NAMALWA (cell line): ENCODE measurements at regions not wholly inside any gene's neighbourhood (a gene's known extent, or its start where the extent isn't known, plus 50 kb on each side); places are given as distances from the start of the nearest gene placed in this dataset.

ENCODE experiments used
- DNase-seq: peaks from one replicate; pipeline ENCODE4 v3.0.0-alpha.2; 2015; ENCODE audit warnings: low spot score

DNA sequence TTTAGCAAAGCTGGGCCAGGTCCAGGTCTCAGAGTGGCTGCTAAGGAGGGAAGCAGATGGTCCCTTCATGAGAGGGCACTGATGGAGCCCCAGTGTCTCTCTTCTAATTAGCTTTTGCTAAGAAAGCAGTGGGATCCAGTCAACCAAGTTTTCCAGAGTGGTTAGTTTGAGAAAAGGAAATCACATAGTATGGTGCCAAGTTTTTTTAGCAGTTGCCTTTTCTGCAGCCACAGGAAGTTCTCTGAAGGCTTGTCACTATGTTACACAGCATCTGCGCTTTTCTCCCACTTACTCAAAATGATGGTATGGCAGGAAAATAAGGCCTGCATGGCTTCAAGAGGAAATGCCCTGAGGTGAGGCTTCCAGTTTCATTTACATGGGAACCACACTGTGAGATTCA lies 331.5 kb upstream of the ZNF462 start:
- no peak for DNase-seq

DNA sequence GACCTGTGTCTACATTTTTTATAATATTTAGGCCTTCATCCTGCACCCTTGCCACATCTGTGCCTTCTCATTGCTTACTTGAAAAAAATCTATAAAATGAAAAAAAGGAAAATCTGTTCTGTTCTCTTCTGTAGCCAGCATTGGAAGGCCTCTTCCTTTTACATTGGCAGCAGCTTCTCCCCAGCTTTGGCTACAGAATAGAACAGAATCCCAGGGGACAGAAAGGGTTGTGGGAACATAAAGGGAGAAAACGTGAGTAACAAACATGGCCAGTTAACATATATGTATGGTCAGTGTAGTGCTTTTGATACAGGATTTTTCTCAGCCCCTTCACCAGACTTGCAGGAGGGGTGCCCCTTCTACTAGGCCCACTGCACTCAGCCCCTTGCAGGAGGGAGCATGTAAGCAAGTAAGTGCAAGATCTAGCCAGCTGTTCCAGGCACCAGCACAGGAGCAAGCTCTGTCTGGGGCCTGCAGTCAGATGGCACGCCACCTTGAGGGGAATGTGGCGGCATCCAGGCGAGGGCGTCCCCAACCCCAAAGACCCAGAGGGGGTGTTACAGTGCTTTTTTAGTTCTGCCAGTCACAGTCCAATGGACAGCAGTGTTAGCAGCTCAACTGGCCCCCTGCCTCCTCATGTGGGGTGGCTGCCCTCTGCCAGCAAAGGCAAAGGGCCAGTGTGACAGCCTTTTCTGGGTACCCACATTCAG lies 330.5 kb upstream of the ZNF462 start:
- no peak for DNase-seq

DNA sequence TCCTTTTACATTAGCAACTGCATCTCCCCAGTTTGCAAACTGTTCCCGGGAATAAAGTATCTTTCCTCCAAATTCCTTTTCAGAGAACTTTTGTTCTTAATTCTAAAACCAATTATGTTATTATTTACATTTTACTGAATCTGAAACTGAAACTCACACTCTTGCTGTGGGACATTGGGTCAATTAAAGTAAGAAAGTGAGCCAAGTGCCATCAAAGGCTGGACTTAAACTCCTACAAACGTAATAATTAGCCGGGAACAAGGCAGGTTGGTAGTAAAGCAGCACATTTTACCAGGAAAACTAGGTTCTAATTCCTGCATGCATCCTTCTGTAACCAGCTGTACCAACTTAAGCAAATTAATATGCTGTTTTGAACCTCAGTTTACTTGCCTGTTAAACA lies 328.2 kb upstream of the ZNF462 start:
- no peak for DNase-seq

- no peak for DNase-seq
These were observed 327.5 kb upstream of the ZNF462 start for GRCh38 chr9:106535439-106535838.

DNA sequence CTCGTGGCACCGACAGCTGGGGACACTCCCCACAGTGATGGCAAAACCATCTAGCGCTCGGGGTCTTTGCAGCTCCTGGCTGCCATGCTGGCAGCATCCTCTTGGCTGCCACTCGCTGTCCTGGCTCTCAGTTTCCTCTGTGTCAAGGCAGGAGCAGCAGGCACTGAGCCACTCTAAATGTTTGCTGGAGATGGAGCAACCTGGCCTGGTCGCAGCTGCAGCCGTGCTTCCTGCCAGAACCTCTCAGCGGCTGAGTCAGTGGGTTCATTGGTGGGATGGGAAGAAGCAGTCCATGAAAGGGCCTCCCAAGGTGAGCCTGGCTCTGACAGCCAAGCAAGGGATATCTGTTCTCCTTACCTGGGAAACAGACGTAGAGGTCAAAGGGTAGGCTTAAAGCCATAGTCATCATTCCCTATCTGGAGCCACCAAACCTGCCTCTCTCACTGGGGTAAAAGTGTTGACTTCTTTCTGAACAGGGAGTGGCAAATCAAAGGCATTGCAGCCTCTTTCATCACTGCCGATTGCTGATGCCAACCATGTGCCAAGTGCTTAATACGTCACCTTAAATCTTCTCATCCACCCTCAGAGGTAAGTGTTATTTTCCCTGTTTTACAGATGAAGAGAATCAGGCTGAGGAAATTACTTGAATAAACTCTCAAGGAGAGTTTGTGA lies 304.8 kb upstream of the ZNF462 start:
- no peak for DNase-seq

GRCh38 chr9:106560540-106560939 lies 302.4 kb upstream of the ZNF462 start:
- peak; percentile 26 for DNase-seq

- no peak for DNase-seq
These were observed 287.1 kb upstream of the ZNF462 start for GRCh38 chr9:106575823-106576222.

DNA sequence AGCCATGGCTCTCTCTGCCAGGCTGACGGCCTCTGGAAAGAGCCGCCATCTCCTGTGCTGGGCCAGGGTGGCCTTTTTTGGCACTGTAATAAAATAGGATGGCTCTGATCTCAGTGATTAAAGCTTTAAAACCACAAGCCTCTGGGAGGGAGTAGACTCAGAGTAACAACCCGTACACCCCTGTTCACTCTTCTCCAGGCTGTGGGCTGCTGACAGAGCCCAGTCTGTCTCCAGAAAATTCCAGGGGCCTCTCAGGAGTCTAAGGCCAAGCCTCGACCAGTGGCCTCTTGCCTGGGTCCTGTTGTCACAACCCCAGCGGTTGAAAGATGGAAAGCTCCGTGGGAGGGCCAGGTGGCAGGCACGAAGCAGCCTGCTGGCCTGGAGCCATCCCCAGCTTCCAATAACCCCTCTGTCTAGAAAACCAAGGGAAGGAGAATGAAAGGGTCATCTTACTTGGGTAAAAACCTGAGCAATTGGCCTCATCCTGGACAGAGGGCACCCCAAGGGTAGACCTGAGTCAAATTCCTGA lies 286.7 kb upstream of the ZNF462 start:
- no peak for DNase-seq

GRCh38 chr9:106577121-106577520 lies 285.8 kb upstream of the ZNF462 start:
- DNase-seq, result no peak

DNA sequence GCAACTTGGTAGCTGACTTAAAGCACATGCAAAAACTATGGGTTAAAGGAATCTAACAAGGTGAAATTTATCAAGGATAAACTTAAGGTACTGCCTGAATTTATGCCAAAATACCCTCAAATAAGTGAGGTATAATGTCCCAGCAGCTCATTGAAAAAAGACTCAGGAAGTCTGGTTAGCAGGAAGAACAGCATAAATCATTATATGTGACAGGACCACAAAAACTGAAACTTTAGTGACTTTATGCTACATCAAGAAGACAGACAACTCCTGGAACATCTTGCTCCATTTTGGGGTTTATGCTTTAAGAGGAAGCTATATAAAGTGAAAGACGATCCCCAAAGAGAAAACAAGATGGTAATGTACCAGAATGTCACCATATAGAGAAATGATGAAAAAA lies 282.4 kb upstream of the ZNF462 start:
- no peak for DNase-seq

GRCh38 chr9:106581973-106582372 lies 281.0 kb upstream of the ZNF462 start:
- DNase-seq, result no peak

DNA sequence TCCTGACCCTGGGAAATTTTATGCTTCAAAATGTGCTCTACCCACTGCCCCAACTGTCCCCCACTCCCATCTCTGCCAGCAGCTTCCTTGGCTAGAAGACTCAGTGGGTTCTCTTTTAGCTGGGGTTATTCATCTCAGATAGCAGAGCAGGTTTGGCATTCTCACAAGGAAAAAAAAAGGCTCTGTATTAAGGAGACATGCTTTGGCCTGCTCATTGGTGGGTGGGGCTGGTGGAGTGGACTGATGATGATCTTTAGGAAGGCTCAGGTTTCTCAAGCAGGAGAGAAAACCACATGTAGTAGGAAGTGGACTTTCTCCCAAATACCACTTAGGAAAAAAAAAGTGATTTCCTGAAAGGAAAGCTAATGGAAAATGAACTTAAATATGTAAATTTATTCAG lies 279.2 kb upstream of the ZNF462 start:
- DNase-seq, result no peak

DNA sequence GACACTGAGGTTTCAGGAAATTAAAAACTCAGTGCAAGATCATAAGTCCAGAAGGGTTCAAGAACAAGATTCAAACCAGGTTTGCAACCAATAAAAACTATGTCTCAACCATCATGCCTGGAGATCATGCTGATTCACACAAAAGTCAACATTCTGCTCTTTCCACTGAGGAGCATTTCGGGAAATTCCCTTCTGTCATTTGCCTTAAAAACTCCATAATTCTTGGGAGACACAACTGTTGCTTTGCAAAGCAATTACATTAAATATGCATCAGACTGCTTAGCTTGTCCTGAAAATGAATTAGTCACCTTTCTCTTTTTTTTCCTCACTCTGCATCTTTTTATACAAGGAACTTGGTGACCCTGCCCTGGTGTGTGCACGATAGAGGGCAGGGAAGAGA lies 275.9 kb upstream of the ZNF462 start:
- DNase-seq, result no peak

GRCh38 chr9:106588626-106589025 lies 274.3 kb upstream of the ZNF462 start:
- DNase-seq, result no peak

DNA sequence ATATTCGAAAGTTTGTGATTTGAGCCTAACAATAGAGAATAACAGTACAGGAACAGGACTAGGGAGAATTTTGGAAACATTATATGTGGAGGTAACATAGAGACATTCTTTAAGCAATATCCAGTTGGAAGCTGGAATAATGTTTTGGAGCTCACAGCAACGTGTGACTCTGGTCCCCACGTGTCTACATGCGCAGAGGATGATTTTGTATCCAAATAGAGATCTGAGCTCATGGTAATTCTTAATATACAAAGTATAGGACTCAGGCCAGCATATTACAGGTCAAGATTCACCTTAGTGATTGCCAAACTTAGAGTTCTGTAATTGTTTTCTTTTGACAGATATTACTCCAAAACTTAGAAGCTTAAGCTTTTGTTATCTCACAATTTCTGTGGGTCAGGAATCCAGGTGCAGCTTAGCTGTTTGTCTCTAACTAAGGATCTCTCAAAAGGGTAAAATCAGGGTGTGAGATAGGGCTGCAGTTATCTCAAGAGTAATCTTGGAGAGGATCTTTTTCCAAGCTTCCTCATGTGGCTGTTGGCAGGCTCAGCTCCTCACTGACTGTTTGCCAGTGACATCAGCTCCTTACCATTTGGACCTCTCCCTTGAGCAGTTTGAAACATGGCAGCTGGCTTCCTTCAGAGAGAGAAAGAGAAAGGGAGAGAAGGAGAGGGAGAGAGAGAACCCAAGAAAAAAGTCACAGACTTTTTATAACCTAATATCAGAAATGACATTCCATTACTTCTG lies 272.0 kb upstream of the ZNF462 start:
- no peak for DNase-seq

GRCh38 chr9:106593201-106593600 lies 269.8 kb upstream of the ZNF462 start:
- no peak for DNase-seq

- DNase-seq, result no peak
These were observed 266.0 kb upstream of the ZNF462 start for GRCh38 chr9:106596984-106597383.

GRCh38 chr9:106600955-106601560 lies 261.9 kb upstream of the ZNF462 start:
- no peak for DNase-seq

DNA sequence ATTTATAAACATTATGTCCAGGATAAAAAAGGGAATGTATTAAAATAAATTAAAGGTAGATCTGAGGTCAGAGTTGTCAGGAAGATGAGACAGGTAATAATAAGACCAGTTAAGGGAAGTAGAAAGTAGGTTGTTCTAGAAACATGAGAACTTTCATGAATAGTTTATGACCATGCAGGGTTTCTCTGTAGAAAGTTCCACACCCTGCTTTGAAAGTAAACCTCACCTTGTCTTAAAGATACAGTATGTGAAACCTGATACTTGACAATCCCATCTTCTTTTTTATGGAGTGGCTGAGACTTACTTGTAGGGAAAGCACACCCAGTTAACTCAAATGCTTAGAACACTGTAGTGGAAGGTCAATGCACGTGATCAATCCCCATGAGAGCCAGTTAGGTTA lies 260.6 kb upstream of the ZNF462 start:
- no peak for DNase-seq

GRCh38 chr9:106613250-106613737 lies 249.7 kb upstream of the ZNF462 start:
- DNase-seq, result no peak

- DNase-seq, result no peak
These were observed 247.7 kb upstream of the ZNF462 start for GRCh38 chr9:106615118-106615889.

DNA sequence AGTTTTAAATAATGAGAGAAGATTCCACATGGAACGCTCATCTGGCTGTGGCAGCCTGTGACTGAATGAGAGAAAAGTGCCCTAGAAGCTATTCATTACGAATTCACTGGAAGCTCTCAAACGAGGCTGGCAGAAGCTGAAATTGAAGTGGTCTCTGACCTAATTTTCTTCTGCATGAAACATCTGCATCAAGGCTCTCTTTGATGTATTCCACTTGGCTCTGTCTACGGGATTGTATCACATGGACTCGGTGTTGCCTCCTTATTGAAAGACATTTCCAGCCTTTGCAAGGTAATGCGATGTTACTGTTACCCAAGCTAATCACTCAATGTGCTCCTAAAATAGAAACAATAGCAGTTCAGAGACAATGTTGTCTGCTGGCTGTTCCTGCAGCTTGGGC lies 246.9 kb upstream of the ZNF462 start:
- DNase-seq, result no peak
